ENCODE measurements at regions not wholly inside any gene's neighbourhood (a gene's known extent, or its start where the extent isn't known, plus 50 kb on each side); places are given as distances from the start of the nearest gene placed in this dataset.
"Not testable (repeated sequence)": the region's sequence is repeated elsewhere in the genome, so short reads cannot be mapped to it uniquely, and the experiment has no call there.

DNA sequence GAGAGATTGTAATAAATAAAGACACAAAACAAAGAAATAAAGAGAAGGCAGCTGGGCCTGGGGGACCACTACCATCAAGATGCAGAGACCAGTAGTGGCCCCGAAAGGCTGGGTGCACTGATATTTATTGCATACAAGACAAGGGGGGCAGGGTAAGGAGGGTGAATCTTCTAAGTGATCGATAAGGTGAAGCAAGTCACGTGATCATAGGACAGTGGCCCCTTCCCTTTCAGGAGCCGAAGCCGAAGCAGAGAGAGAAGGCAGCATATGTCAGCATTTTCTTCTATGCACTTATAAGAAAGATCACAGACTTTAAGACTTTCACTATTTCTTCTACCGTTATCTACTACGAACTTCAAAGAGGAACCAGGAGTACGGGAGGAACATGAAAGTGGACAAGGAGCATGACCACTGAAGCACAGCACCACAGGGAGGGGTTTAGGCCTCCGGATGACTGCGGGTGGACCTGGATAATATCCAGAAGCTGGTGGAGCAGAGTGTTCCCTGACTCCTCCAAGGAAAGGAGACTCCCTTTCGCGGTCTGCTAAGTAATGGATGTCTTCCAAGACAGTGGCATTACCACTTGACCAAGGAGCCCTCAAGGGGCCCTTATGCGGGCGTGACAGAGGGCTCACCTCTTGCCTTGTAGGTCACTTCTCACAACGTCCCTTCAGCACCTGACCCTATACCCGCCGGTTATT lies 126.4 kb downstream of the RBM46 start:
- DNase-seq (ENCODE audit: insufficient read length, low spot score); FAIRE-seq: not testable (repeated sequence)

DNA sequence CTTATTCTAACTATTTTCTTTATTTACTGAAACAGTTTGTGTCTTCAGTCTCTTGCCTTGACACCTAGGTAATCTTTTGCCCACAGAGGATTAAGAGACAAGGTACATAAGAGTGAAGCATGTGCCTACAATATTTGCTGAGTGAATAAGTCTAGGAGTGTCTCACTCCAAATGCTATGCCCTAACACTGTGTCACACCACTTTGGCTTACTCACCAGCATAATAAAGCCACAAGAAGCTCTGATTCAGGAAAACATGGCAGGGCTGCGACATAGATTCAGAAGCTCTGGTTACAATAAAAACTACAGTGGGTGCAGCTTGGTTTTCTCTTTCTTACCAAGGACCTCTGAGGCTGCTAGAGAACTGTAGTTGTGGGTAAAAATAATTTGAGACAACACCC lies 127.1 kb downstream of the RBM46 start:
- FAIRE-seq, result no peak

DNA sequence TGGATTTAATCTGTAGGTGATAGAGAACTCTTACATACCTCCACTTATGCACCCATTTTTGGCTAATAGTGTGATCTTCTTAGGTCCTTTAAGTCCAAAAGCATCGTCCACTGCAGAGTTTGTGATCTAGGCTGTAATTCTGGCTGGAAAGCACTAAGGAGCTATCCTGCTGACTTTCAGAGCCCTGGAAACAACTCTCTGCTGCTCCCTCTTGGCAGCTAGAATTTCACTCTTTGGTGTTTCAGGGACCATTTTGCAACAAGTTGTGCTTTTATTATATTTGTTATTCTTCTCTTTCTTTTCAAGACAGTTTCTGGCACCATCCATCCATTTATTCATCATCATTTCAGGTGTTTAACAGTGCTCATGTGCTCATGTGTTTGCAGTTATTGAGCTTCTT lies 130.0 kb downstream of the RBM46 start:
- FAIRE-seq (no peak), DNase-seq (ENCODE audit: insufficient read length, low spot score) (no peak)

More for the DNA sequence above, 127.1 kb downstream of the RBM46 start:
- DNase-seq (ENCODE audit: insufficient read length, low spot score), result no peak

DNA sequence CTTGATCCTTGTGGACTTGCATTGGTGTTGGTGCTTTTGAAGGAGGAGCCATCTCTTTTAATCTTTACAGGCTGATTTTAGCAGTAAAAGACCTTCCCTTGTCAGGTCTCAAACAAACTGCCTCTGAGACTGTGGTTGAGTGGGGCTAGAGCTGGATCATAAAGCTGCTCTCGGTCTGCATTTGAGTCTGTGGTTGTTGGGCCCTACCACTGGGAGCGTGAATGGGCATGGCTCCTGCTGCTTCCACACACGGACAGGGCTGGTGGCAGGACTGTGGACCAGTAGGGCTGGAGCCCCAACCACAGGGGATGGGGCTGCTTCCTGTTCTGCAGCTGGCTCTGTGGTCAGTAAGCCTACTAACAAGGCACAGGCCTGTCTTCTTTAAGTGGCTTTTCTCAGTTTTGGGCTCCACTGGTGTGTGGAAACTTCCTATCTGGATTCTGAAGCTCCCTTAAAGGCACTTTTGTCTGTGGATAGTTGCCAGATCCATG lies 130.6 kb downstream of the RBM46 start:
- DNase-seq (ENCODE audit: insufficient read length, low spot score), result no peak
- no peak for FAIRE-seq

DNA sequence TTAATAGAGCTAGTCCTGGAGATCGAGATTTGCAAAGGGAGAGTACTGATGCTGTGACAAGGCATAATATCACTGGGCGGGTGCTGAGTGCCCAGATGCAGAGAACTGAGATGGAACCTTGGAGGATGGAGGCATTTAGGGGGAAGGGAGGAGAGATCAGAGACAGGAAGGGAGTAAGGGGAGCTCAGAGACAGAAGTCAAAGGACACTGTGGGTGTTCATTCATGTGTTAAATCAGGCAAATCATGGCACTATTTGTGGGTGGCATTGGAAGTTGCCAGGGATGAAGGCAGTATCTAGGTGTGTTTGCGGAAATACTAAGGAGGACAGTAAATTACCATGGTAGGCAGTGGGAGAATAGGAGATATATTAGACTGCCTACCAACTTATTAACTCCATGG lies 135.0 kb downstream of the RBM46 start:
- FAIRE-seq (no peak), DNase-seq (ENCODE audit: insufficient read length, low spot score) (no peak)

DNA sequence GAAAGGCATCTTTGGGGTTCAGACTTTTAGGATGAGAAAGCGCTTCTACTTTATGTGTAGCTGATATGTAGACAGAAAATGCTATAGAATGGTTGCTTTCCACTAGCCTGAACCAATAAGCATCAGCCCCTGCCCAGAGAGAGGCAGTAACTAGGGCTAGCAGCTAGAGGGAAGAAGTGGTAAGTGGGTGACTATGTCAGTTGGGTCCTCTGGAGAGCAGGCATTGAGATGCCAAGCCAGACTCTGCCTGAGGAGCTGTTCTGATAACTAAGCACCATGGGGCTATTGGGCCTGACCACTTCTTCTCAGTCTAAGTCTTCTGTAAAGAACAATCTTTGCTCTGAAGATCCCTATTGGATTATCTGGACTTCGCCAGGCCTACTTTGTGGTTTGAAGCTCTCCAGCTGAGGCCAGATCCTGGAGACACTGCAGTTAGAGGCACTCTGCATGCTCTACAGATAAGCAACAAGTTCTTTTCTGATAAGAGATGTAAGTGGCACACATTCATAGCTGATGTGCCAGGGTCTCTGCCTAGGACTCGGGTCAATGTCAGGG lies 146.1 kb downstream of the RBM46 start:
- FAIRE-seq, result no peak

DNA sequence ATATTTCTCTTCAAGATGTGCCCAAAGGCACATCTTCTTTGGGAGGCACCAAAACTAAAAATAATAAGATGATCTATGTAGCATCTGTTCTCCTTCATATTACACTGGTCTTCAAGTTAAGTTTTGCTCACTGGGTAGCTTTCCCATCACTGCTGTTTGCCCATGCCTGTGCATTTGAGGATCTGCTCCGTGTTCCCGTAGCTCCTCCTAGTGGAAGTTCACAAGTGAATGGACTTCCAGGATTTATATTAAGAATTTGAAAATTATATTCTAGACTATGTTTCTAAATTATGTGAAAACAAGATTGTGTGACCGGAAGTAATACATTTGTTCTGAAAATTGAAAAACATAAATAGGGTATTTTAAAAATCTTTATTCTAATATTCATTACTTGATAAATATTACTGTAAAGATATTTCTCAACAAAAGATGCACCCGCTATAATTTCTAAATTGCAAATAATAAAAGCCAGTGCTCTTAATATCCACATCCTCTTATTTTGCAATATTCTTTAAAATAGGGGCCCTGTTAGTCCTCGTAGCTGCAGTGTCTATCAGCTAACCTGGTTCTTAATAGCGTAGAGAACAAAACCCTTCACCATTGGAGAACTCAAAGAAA lies 147.7 kb downstream of the RBM46 start:
- DNase-seq (ENCODE audit: insufficient read length, low spot score) (no peak), FAIRE-seq (no peak)

More for the DNA sequence above, 146.1 kb downstream of the RBM46 start:
- no peak for DNase-seq (ENCODE audit: insufficient read length, low spot score)

DNA sequence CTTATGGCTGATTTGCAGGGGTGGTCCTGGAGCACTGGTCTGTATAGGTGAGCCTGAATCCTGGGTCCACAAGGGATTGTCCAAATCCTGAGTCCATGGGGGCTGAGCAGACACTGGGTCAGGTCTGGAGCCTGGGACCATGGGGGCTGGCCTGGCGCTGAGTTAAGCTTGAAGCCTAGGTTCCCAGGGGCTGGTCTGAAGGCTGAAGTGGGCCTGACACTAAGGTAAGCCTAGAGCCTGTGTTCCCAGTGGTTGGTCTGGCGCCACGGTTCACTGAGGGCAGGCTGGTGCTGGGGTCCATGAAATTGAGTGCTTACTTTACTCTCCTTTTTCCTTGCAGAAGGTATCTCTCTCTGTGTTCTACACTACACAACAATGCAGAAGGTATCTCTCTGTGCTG lies 155.8 kb downstream of the RBM46 start:
- no peak for DNase-seq (ENCODE audit: insufficient read length, low spot score)
- no peak for FAIRE-seq

DNA sequence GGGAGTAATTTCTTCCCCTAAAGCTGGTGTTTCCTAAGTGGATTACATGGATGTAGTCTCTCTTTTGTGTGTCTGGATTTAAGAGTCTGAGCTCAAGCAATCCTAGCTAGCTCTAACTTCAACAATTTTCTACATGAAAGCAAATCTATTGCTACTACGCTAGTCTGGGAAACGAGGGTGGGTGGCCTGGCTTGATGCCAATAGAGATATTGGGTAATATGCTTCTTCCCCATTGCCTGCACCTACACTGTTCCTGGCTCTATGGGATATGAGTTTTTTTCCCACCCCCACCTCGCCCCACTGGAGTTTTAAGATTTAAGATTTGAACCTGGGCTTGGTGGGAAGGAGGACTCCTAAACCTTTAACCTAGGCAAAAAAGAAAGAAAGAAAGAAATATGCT lies 158.8 kb downstream of the RBM46 start:
- DNase-seq (ENCODE audit: insufficient read length, low spot score) (no peak), FAIRE-seq (no peak)

DNA sequence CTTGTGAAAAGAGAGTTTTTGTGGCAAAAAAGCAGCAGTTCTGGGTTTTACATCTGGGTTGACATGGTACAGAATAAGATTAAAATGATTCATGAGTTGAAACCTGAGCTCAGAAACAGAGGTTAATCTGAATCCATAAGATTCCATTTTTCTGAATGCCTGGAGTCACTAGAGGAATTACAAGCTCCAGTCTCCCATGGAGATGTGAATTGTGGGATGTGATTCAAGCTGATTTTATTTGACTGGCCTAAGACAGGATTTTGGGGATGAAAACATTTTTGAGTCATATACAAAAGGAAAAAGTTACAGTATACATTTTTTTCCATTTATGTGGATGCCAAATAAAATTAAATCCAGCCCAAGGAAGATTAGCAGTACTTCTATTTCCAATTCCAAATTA lies 161.1 kb downstream of the RBM46 start:
- DNase-seq (ENCODE audit: insufficient read length, low spot score), result no peak
- FAIRE-seq, result no peak

DNA sequence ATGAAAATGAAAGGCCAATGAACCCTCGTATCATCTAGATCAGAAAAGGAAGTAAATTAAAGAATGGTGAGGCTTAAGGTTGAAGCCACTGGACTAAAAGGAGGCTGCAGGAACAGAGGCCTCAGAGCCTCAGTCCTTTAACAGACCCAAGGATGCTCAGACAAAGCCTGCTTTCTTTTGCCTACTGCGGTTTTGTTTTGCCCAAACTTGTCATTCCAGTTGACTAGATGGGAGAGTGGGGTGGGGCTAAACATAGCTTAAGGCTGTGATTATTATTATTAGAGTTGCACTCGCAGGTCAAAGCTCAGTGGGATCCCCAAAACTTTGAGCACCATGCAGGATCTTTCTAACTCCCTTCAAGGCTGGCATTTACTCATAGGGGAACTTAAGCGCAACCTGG lies 163.9 kb downstream of the RBM46 start:
- DNase-seq (ENCODE audit: insufficient read length, low spot score) (no peak), FAIRE-seq (no peak)

DNA sequence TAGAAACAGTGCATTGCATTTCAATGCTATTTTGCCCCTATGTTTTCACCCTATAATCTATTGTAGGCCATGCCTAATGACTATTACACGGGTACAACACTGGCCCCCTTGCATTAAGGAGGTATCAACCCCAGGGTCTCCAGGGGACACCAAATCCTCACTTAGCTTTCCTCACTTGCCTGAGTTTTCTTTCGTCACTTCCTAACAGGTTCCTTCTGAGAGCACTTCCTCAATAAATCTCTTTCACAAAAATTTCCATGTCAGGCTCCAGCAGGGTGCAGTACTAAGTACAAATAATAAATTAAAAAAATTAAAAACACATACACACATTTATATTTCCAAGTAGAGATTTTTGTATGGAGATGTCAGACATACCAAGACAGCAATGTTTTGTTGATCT lies 165.0 kb downstream of the RBM46 start:
- no peak for FAIRE-seq
- DNase-seq (ENCODE audit: insufficient read length, low spot score), result no peak

DNA sequence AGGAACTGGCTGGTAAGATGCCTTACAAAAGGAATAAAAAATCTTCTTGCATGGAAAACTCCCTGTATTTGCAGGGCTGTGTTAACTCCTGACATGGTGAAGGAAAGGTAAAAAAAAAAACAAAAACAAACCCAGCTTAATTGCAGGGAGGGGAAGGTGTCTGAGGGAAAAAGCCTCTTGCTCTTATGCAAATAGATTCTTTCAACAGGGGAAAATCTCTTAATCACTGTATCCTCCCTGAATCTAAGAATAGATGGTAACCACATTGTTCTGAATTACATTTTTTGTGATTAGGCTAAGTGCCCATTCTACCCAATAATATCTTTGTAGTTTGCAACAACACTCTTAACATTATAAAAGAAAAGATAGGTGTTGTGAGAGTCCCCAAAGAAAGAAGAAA lies 172.6 kb downstream of the RBM46 start:
- FAIRE-seq (no peak), DNase-seq (ENCODE audit: insufficient read length, low spot score) (no peak)

DNA sequence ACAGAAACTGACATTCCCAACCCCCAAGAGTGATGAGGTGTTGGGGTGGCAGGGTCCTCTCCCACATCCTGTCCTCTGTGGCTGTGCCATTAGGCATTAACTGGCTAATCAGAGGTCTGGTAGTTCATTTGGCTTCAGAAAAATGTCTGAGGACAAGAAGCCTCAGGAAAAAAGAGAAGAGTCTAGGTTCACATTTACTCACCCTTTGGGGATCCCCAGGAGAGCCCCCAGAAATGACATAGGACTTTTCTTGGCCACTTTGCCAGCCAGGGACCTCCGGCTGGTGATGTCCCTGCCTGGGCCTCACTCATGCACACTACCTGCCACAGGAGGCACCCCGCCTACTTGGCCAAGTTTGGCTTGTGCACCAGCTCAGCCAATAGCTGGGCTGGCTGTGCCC lies 173.0 kb downstream of the RBM46 start:
- FAIRE-seq (no peak), DNase-seq (ENCODE audit: insufficient read length, low spot score) (no peak)

DNA sequence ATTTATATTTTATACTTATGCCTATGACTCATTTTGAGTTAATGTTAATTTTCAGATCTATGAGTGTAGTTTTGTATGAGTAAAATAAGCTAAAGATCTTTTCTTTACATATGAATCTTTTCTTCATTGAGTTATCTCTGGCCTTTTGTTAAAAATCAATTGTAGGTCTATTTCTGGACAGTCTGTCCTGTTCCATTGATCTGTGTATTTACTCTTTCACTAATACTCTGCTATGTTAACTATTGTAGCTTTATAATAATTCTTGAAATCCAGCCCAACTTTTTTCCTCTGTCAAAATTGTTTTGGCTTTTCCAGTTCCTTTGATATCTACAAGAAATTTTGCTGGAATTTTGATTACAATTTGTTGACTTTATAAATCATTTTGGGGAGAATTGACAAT lies 177.0 kb downstream of the RBM46 start:
- DNase-seq (ENCODE audit: insufficient read length, low spot score), result no peak
- FAIRE-seq, result no peak

DNA sequence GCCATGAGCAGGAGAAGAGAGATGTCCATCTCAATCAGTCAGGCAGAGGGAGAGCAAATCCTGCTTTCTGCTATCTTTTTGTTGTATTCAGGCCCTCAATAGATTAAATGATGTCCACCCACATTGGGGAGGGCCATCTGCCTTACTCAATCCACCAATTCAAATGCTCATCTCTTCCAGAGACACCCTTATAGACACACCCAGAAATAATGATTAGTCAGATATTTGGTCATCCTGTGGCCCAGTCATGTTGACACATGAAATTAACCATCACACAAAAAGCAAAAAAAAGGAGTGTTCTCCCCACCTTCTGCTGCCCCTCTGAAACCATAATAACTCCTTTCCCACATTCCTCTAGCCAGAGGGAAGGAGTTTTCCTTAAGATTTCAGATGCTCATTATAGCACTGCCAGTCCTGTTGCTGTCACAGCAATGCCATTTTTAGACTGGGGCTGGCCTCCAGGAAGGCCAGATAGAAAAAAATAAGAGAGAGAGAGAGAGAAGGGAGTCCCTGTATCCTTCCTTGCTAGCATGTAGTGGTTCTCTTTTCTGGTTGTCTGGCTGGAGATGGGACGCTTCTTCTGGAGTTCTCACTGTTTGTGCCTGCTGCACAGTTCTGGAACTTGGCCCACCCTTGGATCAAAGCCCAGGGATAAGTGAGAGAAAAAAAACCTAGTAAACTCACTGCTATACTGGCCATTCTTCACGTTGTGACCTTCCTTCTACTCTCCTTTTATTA lies 177.7 kb downstream of the RBM46 start:
- DNase-seq (ENCODE audit: insufficient read length, low spot score) (no peak), FAIRE-seq (no peak)

DNA sequence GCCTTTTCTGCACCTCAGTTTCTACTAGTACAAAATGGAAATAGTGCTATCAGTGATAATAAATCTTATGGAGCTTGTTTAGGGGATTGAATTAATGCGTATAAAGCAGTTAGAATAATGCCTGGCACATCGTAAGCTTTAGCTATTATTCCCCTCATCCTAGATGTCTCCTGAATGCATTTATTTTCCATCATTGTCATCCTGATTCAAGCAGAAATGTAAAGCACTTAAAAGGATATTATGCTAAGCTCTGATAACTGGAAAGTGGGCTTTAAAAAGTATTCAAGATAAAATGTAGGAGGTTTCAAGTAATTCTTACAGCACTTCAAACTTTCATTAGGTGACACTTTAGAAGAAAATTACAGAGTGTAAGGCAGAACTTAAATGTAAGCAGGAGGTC lies 178.7 kb downstream of the RBM46 start:
- DNase-seq (ENCODE audit: insufficient read length, low spot score) (no peak), FAIRE-seq (no peak)

DNA sequence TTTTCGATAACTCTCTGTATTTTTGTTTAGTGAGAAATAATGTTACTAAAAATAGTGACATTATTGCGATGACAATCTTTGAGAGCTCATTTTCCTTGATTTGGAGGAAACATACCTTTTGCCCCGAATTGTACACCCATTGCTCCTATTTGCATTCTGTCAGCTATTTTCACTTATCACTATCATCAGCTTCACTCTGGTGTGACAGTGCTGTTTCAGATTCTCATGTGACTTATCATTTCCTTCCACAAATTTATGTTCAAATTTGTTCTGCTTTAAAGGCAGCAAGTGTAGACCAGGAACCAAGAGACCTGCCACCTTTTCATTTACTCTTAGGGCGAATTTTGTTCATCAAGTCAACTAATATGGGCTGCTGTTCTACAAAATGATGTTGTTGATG lies 179.4 kb downstream of the RBM46 start:
- no peak for DNase-seq (ENCODE audit: insufficient read length, low spot score)
- no peak for FAIRE-seq

DNA sequence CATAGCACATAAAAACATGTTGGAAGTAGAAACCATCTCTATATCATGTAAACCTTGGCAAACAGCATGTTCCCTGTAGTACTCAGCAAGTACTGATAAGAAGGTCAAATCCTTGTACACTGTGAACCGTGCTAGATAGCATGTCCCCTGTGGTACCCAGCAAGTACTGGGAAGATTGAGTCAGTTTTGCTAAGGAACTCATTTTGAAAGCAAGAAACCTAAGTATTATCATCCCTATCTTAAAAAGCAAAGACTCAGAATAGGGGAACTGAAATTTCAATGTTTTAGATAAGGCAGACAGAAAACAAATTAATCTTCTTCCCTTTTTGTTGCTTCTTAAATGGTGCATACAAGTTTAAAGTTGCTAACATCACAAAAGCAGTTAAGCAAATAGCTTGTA lies 180.2 kb downstream of the RBM46 start:
- DNase-seq (ENCODE audit: insufficient read length, low spot score), result no peak
- FAIRE-seq, result no peak

DNA sequence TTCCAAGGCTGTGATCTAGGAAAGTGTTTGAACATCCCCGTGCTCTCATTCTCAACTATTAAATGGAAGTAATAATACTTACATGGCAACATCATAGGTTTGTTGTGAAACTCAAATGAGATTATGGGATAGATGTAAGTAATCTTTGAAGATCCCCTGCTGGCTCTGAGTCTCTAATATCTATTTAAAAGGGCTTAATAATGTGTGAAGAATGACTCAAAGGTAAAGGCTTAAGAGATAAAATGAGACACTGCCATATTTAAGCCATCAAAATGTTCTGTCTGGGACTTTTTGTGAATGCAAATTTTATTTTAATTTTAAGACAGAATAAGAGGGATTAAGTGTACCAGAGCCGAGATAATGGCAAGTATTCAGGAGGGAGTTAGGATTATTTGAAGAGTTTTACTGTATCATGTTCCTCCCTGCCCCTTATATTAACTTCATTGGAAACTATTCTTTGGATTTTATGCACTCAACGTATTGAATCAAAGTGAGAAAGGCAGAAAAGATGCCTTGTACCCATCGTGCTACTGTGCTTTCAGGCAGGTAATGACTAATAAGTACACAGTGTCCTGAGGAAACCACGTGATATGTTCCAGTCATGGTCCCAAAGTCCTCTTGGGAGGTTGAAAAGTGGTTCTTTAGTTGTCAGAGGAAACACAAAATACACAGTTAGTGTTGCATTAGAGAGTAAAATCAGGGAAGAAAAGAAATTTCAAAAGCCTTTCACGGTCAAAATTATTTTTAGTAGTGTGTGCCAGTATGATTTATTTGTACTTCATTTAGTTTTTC lies 192.4 kb downstream of the RBM46 start:
- FAIRE-seq (no peak), DNase-seq (ENCODE audit: insufficient read length, low spot score) (no peak)

DNA sequence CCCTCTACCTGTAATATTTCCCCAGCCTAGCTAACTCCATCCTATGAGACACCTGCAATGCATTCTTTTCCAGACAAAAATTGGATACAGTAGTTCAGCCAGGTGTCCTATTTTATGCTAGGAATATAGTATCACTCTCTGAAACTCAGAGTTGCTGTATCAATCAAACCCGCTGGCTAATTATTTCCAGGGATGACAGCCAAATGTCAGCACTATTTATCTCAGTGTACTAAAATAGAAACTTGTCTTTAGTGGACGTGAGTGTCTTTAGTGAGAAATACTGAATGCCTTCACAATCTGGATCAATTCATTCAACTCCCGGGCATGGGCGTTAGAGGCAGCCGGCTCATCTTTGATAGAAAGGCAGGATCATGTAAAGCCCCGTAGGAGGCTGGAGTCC lies 196.2 kb downstream of the RBM46 start:
- DNase-seq (ENCODE audit: insufficient read length, low spot score), result no peak
- FAIRE-seq, result no peak

Measured in HTR-8/SVneo (cell line).